ENCODE measurements at regions not wholly inside any gene's neighbourhood (a gene's known extent, or its start where the extent isn't known, plus 50 kb on each side); places are given as distances from the start of the nearest gene placed in this dataset.

- Histone ChIP-seq H3K4me2 (ENCODE audit: insufficient read depth, insufficient read length, low read length) (no peak overlapping the region), H3K23ac (ENCODE audit: insufficient read length, low read depth, low read length) (no peak overlapping the region), H3K23me2 (ENCODE audit: insufficient read length, low read depth, low read length, poor library complexity, severe bottlenecking) (no peaks in the 10 kb centered on the region), H2AFZ (ENCODE audit: low read length) (no peak overlapping the region), H2BK120ac (ENCODE audit: low read depth, low read length, poor library complexity, severe bottlenecking) (no peak overlapping the region), H3T11ph (ENCODE audit: low read length) (no peak overlapping the region), H3K4me1 (ENCODE audit: insufficient read depth, low read length) (peaks cover 9% of the 10 kb centered on the region; the same call in 1 of the 2 replicates), H2AK5ac (ENCODE audit: insufficient read length, low read length) (no peak overlapping the region), H2BK15ac (ENCODE audit: low read depth, low read length) (no peak overlapping the region), H3K9me3 (ENCODE audit: control insufficient read depth, low read depth, low read length) (no peaks in the 10 kb centered on the region), H2BK20ac (ENCODE audit: low read depth, low read length, poor library complexity, severe bottlenecking) (no peak overlapping the region), H3K27me3 (ENCODE audit: insufficient read depth, low read length) (no peaks in the 10 kb centered on the region), H4K8ac (replicated peaks; ENCODE audit: insufficient read length, low read depth, low read length) (no peak overlapping the region), H3K56ac (ENCODE audit: insufficient read length, low read depth, low read length) (no peak overlapping the region), H3K9ac (ENCODE audit: extremely low read depth, insufficient read length, low read length) (no peak overlapping the region), H3K79me1 (ENCODE audit: insufficient read depth, low read depth, low read length, poor library complexity, severe bottlenecking) (no peaks in the 10 kb centered on the region), H3K18ac (ENCODE audit: insufficient read length, low read depth, low read length) (no peak overlapping the region), H2BK5ac (ENCODE audit: insufficient read length, low read length) (no peak overlapping the region), H3K79me2 (ENCODE audit: insufficient read depth, low read length) (no peaks in the 10 kb centered on the region), H4K5ac (ENCODE audit: insufficient read length, low read depth, low read length) (no peak overlapping the region), H3K14ac (ENCODE audit: insufficient read depth, low read length) (no peak overlapping the region), H4K91ac (ENCODE audit: insufficient read length, low read depth, low read length) (no peak overlapping the region), H3K27ac (ENCODE audit: insufficient read length, low read depth, low read length) (no peak overlapping the region), H4K20me1 (ENCODE audit: control insufficient read depth, insufficient read depth, insufficient read length) (no peaks in the 10 kb centered on the region), H3K4ac (ENCODE audit: low read depth, low read length) (no peak overlapping the region), H2BK12ac (ENCODE audit: insufficient read length, low read depth, low read length) (no peak overlapping the region)
- DNase-seq: no peak
- Mint-ChIP-seq H3K27me3 (ENCODE audit: low read depth) (no peaks in the 10 kb centered on the region; the same call in 1 of the 2 replicates), H3K36me3 (ENCODE audit: insufficient read depth in 1 of 3, low read depth in 3 of 3) (peaks cover 0 to 6% (median 0%) of the 10 kb centered on the region in 3 experiments; a peak in 3 of 7 replicates), H3K27ac (no peak overlapping the region; a peak in 1 of 7 replicates), H3K4me3 (no peak overlapping the region), H3K9me3 (peaks cover 0 to 4% of the 10 kb centered on the region in 2 experiments; a peak in 3 of 5 replicates), H3K4me1 (peaks cover 25 to 34% of the 10 kb centered on the region in 2 experiments)
- no CpG with 5 or more reads among the region's 10 CpGs for WGBS (ENCODE audit: extremely low coverage, insufficient read length, low lambda C conversion rate)
- TF ChIP-seq CTCF (conservative IDR thresholded peaks at IDR 0.05): no peak
Measured at GRCh38 chr7:133183042-133183794, 69.7 kb upstream of the EXOC4 start.
